ENCODE measurements at regions not wholly inside any gene's neighbourhood (a gene's known extent, or its start where the extent isn't known, plus 50 kb on each side); places are given as distances from the start of the nearest gene placed in this dataset.

DNA sequence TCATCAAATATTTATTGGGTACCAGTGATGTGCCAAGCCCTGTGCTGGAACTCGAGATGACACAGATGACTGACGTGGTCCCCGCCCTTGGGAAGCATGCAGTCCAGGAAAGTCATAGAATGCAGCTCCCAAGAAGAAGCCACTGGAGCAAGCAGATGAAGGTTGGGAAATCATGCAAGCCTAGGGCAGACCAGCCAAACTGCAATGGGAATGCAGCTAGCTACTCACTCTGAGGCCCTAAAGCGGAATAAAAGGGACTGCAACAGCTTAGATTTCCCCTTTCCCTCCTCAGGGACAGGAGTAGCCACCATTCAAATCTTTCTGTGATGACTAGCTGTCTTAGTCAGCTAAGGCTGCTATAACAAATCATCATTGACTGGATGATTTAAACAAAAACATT lies 152.2 kb downstream of the MAFB start:
- no peak for DNase-seq

DNA sequence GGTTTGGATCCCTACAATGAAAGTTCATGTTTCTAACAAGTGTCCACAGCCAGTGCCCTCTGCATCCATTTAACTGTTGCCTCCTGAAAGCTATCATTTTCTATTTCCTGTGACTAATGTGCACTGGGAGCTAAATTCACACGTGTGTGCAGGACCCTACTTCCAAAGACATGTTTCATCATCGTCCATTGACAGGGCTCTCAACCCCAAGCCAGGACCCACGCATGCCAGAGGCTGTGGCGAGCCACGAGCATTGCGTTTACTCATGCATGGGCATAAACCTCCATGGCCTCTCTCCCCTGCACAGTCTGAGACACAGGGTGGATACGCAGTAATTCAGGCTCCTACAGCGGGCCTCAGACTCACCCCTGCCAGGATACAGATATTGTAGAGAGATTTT lies 153.2 kb downstream of the MAFB start:
- DNase-seq = no peak

GRCh38 chr20:40532103-40532502 lies 156.9 kb downstream of the MAFB start:
- DNase-seq = no peak

GRCh38 chr20:40525351-40525750 lies 163.7 kb downstream of the MAFB start:
- no peak for DNase-seq

DNA sequence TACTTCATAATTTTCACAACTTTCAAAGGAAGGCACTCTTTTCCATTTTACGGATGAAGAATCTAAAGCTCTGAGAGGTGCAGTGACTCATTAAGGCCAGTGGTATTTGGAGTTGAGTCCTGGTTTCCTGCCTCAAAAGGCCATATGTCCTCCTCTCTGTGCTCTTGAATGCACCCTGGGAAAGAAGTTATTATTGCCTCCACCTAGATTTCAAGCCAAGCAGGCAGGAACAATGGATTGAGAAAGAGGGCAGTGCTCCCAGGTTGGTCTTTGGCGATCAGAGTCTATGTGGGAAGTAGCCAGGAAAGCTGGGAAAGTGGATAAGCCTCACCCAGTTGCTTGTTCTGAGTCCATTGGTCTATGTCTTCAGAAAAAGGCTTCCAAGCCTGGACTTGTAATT lies 165.0 kb downstream of the MAFB start:
- no peak for DNase-seq

DNA sequence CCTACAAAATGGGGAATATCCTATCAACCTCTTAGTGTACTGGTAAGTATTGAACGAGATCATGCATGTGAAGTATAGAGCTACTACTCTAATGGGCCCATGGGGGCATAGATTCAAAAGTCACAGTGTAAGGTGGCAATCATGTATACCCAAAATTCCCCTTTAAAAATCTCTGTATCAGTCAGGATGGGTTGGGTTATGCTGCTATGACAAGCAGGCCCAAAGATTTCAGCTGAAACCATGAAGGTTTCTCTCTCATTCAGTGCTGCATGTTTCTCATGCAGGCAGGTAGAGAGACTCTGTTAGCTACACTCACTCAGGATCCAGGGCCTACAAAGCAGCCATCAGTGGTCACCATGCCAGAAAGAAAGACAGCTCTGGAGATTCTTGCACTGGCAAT lies 166.6 kb downstream of the MAFB start:
- DNase-seq = no peak

- no peak for DNase-seq
Measured at GRCh38 chr20:40521962-40522361, 167.1 kb downstream of the MAFB start.

GRCh38 chr20:40519918-40520317 lies 169.1 kb downstream of the MAFB start:
- DNase-seq = no peak

- no peak for DNase-seq
Measured at GRCh38 chr20:40512994-40513393, 176.0 kb downstream of the MAFB start.

GRCh38 chr20:40512591-40512990 lies 176.4 kb downstream of the MAFB start:
- DNase-seq = no peak

DNA sequence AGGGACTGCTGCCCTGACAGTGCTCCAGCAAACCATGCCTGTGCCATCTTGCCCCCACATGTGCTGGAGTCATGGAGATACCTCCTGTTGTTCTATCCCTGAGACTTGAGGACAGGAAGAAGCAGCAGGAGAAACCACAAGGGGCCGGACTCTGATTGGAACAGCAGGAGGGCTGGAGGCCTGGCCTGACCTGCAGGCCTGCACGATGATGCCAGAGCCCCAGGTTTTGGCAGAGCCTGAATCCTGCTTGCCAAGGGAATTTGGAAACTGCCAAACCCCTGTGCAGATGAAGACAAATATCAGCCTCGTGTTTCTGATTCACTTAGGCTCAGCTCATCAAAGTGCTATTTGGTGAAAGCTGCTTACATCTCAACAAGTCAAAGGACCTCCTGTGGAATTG lies 177.6 kb downstream of the MAFB start:
- DNase-seq = no peak

GRCh38 chr20:40510622-40511021 lies 178.4 kb downstream of the MAFB start:
- DNase-seq = no peak

DNA sequence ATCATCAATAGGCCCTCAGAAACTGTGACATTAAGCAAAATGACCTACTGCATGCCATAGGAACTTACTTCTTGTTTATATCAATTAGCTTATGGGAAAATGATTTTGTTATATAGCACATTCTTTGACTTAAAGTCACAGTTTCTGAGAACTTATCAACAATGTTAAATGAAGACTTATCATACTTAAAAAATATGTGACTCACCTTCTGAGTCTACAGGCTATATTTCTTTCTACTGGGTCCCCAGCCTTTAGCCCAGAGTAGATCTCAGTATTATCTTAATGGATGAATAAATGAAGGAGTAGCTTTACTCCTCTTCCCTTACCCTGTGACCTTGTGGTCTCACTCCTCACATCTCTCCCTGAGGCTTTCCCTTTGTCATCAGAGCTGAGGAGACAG lies 180.2 kb downstream of the MAFB start:
- no peak for DNase-seq

DNA sequence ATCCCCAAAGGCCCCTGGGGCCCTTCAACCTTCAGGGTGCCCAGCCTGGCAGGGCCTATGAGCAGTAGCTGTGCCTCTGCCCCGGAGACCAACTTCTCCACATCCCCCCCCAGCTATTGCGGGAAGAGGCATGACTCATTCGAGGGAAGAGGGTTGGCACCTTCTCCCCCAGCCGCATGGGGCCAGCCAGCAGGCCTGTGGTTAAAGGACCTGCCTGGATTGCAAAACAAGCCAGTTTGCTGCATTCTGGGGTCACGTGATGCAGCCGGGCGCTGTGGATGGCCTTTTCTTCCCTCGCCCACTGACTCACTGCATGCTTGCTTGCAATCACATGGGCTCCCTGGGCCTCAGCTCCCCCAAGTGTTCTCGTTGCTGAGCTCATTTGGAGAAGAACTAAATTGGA lies 182.5 kb downstream of the MAFB start:
- DNase-seq = no peak

- DNase-seq = no peak
Measured at GRCh38 chr20:40503119-40503518, 185.9 kb downstream of the MAFB start.

GRCh38 chr20:40502576-40502975 lies 186.5 kb downstream of the MAFB start:
- DNase-seq = no peak

GRCh38 chr20:40499391-40499790 lies 189.6 kb downstream of the MAFB start:
- DNase-seq = no peak

- DNase-seq = no peak
Measured at GRCh38 chr20:40497899-40498691, 190.9 kb downstream of the MAFB start.

DNA sequence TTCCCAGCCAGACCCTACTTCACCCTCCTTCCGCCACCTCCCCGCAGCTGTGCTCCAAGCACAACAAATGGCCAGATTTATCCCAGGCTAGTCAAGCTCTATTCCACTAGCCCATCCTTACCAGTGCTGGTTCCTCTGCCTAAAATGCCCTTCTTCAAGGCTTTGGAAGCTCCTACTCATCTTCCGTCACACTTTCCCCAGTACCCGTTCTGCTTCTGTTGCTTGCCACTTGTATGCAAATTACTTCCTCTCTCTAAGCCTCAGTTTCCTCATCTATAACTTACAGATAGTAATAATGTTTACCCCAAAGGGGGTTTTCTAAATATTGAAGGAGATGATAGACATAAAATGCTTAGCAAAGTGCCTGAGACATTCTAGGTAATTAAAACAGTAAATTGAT lies 193.1 kb downstream of the MAFB start:
- DNase-seq = no peak

DNA sequence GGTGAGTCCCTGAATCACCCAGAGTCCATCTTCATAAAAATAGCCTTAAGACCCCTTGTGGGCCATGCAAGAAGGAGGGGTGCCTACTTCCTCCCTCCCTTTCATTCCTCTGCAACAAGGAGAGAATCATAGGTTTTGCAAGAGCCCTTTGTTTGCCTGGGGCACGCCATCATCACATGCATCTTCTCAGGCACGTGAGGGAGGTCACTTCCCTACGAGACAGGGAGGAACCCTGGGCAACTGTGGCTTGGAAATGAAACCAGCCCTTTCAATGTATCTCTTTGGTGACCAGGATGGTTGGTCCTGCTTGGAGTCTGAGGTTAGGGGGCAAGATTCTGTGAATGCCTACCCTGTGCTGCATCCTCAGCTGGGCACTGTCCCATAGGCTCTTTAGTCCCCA lies 194.8 kb downstream of the MAFB start:
- DNase-seq = no peak

GRCh38 chr20:40493549-40493948 lies 195.5 kb downstream of the MAFB start:
- no peak for DNase-seq

DNA sequence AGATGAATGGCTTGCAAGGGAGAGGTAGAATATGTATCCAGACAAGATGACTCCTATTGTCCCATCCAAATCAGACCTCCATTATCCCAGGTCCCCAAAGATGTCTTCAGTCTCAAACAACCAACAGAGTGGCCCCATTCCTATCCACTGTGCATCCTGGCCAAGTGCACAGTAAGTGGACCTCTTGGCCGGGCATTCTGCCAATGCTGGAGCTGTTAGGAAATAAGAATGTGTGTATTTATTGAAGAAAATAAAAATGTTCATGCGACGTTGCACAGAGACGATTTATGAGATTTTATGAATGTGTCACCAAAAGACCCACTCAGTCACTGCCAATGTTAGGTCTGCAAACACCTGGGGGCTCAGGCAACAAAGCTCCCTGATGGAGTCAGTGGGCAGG lies 196.0 kb downstream of the MAFB start:
- no peak for DNase-seq

DNA sequence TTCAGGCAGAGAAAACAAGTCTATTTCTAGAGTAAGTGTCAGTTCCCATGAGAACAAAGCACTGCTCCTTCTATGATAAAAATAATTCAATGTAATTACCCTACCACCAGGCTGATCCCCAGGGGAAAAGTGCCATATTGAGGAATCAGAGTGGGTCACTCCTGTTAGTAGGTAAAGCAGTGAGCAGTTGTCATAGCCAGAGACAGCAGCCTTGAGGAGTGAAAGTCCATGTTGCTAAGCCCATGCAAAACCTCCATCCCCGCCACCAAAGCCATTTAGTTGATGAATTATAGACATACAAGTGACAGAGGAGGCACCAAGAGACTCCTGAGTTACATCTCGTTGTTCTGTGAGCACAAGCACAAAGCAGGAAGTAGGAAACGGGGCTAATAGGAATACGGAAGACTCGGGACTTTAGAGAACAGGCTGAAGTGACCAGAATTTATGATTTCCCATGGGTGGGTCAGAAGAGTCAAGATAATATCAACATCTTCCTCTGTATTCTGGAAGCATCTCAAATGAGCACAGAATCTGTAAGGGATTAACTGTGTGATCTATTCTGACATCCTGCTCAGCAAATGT lies 197.9 kb downstream of the MAFB start:
- DNase-seq = no peak

DNA sequence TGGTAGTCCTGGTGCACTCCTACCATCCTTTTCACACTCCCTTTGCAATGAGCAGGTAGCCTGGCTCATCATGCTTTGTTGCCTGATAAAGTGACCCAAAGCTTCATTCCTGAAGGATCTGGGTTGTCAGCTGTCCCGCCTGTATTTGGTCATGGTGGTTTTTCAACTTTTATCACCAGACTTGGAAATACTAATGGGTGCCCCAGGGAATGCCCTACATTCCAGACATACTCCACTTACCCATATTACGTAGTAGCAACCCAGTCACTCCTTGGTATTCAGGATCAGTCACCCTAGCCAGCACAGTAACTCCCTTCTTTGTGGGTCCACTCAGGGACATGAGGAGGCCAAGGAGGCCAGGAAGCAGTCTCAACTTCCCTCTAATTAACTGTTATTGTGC lies 199.2 kb downstream of the MAFB start:
- no peak for DNase-seq

GRCh38 chr20:40488401-40488800 lies 200.6 kb downstream of the MAFB start:
- DNase-seq = no peak

Data from effector CD4-positive, alpha-beta T cell (primary cell).